NCI-H524 treated with DMSO at 0.1 percent for 48 hours (cell line): ENCODE measurements at regions not wholly inside any gene's neighbourhood (a gene's known extent, or its start where the extent isn't known, plus 50 kb on each side); places are given as distances from the start of the nearest gene placed in this dataset.

Source experiments
- DNase-seq: peaks from one replicate; lab custom pipeline; 2025; lab: John Stamatoyannopoulos, UW

GRCh38 chr11:64457416-64458010 lies 98.2 kb upstream of the SLC22A11 start:
- DNase-seq = no peak

- no peak for DNase-seq
Observed at GRCh38 chr11:64458997-64459396, 96.7 kb upstream of the SLC22A11 start.

GRCh38 chr11:64459609-64460008 lies 96.1 kb upstream of the SLC22A11 start:
- DNase-seq = no peak

- no peak for DNase-seq
Observed at GRCh38 chr11:64461081-64461480, 94.7 kb upstream of the SLC22A11 start.

GRCh38 chr11:64466115-64466718 lies 89.5 kb upstream of the SLC22A11 start:
- no peak for DNase-seq

GRCh38 chr11:64469288-64469687 lies 86.5 kb upstream of the SLC22A11 start:
- DNase-seq = no peak

- no peak for DNase-seq
Observed at GRCh38 chr11:64472593-64473455, 82.9 kb upstream of the SLC22A11 start.

- DNase-seq = no peak
Observed at GRCh38 chr11:64474680-64475079, 81.1 kb upstream of the SLC22A11 start.

- DNase-seq = no peak
Observed at GRCh38 chr11:64475145-64475544, 80.6 kb upstream of the SLC22A11 start.

GRCh38 chr11:64476881-64477280 lies 78.9 kb upstream of the SLC22A11 start:
- DNase-seq = no peak

- no peak for DNase-seq
Observed at GRCh38 chr11:64477675-64478074, 78.1 kb upstream of the SLC22A11 start.

GRCh38 chr11:64482588-64482987 lies 73.2 kb upstream of the SLC22A11 start:
- DNase-seq = no peak

- DNase-seq = no peak
Observed at GRCh38 chr11:64484191-64485022, 71.3 kb upstream of the SLC22A11 start.

- no peak for DNase-seq
Observed at GRCh38 chr11:64485074-64485473, 70.7 kb upstream of the SLC22A11 start.

- DNase-seq = peak; percentile 19
Observed at GRCh38 chr11:64489831-64490441, 65.8 kb upstream of the SLC22A11 start.

GRCh38 chr11:64490562-64491216 lies 65.1 kb upstream of the SLC22A11 start:
- DNase-seq = no peak

- DNase-seq = no peak
Observed at GRCh38 chr11:64492561-64492960, 63.2 kb upstream of the SLC22A11 start.

- DNase-seq = no peak
Observed at GRCh38 chr11:64498136-64498535, 57.6 kb upstream of the SLC22A11 start.

- DNase-seq = no peak
Observed at GRCh38 chr11:64499261-64500004, 56.3 kb upstream of the SLC22A11 start.

- DNase-seq = peak; percentile 11
Observed at GRCh38 chr11:64500176-64501013, 55.3 kb upstream of the SLC22A11 start.
